OCI-LY1 (cell line): ENCODE measurements at regions not wholly inside any gene's neighbourhood (a gene's known extent, or its start where the extent isn't known, plus 50 kb on each side); places are given as distances from the start of the nearest gene placed in this dataset.

Experiments used
- EZH2 ChIP-seq: fragments of 200-600 bp; sonication (generic), shearing (Covaris generic); IDR thresholded peaks from 2 replicates; pipeline ENCODE4 v1.8.0; 2017; ENCODE audit warnings: borderline replicate concordance, mixed run types, mild to moderate bottlenecking, antibody characterized with exemption, low read length, moderate library complexity, mixed read lengths
- TF ChIP-seq, protein P1 (sequence below): fragments of 200-600 bp; sonication (generic), shearing (Covaris generic); IDR thresholded peaks from 2 replicates; pipeline ENCODE4 v1.5.1; 2017; ENCODE audit warnings: mild to moderate bottlenecking, antibody characterized with exemption, low read length, moderate library complexity, mixed read lengths

GRCh38 chr4:152234571-152234970, 301.3 kb downstream of the FBXW7 start:
- TF ChIP-seq, protein P1, sequence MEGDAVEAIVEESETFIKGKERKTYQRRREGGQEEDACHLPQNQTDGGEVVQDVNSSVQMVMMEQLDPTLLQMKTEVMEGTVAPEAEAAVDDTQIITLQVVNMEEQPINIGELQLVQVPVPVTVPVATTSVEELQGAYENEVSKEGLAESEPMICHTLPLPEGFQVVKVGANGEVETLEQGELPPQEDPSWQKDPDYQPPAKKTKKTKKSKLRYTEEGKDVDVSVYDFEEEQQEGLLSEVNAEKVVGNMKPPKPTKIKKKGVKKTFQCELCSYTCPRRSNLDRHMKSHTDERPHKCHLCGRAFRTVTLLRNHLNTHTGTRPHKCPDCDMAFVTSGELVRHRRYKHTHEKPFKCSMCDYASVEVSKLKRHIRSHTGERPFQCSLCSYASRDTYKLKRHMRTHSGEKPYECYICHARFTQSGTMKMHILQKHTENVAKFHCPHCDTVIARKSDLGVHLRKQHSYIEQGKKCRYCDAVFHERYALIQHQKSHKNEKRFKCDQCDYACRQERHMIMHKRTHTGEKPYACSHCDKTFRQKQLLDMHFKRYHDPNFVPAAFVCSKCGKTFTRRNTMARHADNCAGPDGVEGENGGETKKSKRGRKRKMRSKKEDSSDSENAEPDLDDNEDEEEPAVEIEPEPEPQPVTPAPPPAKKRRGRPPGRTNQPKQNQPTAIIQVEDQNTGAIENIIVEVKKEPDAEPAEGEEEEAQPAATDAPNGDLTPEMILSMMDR, result no peak
- TF ChIP-seq EZH2, result no peak
